Parathyroid adenoma (tissue), 2 donors: ENCODE measurements at regions not wholly inside any gene's neighbourhood (a gene's known extent, or its start where the extent isn't known, plus 50 kb on each side); places are given as distances from the start of the nearest gene placed in this dataset.

ENCODE experiments used
- H2AFZ ChIP-seq: fragments of 300-600 bp; sonication (generic); one replicate; pipeline ENCODE4 v1.7.0; 2017; ENCODE audit warnings: antibody characterized with exemption, mild to moderate bottlenecking
- H3K27ac ChIP-seq: fragments of 300-600 bp; sonication (generic); one replicate; pipeline ENCODE4 v1.7.0; 2017
- H3K27me3 ChIP-seq: fragments of 300-600 bp; sonication (generic); one replicate; pipeline ENCODE4 v1.7.0; 2017; ENCODE audit warnings: low read length; ENCODE audit not compliant: control insufficient read depth, insufficient read depth
- H3K36me3 ChIP-seq: fragments of 300-600 bp; sonication (generic); one replicate; pipeline ENCODE4 v1.7.0; 2017; ENCODE audit warnings: low read length; ENCODE audit not compliant: control insufficient read depth, insufficient read depth
- H3K4me1 ChIP-seq: fragments of 300-600 bp; sonication (generic); one replicate; pipeline ENCODE4 v1.7.0; 2017; ENCODE audit warnings: control low read depth
- H3K4me2 ChIP-seq: fragments of 300-600 bp; sonication (generic); one replicate; pipeline ENCODE4 v1.7.0; 2017; ENCODE audit warnings: low read length
- H3K4me3 ChIP-seq: fragments of 300-600 bp; sonication (generic); one replicate; pipeline ENCODE4 v1.7.0; 2017; ENCODE audit warnings: low read depth, low read length
- H3K79me2 ChIP-seq: fragments of 300-600 bp; sonication (generic); one replicate; pipeline ENCODE4 v1.7.0; 2017; ENCODE audit warnings: control low read depth
- H3K9ac ChIP-seq: fragments of 300-600 bp; sonication (generic); one replicate; pipeline ENCODE4 v1.7.0; 2017; ENCODE audit warnings: mild to moderate bottlenecking
- H3K9me3 ChIP-seq: fragments of 300-600 bp; sonication (generic); one replicate; pipeline ENCODE4 v1.7.0; 2017; ENCODE audit warnings: low read length; ENCODE audit not compliant: control insufficient read depth
- CTCF ChIP-seq: fragments of 300-600 bp; sonication (generic); IDR thresholded peaks from one replicate; pipeline ENCODE4 v1.7.0; 2017; ENCODE audit warnings: antibody characterized with exemption, mild to moderate bottlenecking
- donor health status: primary hyperparathyroidism.

- H3K79me2 ChIP-seq: no peaks in the 10 kb centered on the region
- H3K9ac ChIP-seq: no peak overlapping the region
- H2AFZ ChIP-seq: no peak overlapping the region
- no peak overlapping the region for H3K4me2 ChIP-seq
- no peaks in the 10 kb centered on the region for H3K36me3 ChIP-seq
- H3K27me3 ChIP-seq: no peaks in the 10 kb centered on the region
- no peaks in the 10 kb centered on the region for H3K9me3 ChIP-seq
- H3K27ac ChIP-seq: no peak overlapping the region
- peaks cover 17% of the 10 kb centered on the region for H3K4me1 ChIP-seq
- no peak overlapping the region for H3K4me3 ChIP-seq
- no peak for TF ChIP-seq CTCF
Measured at GRCh38 chr5:97553604-97554452, 370.8 kb upstream of the RIOK2 start.

GRCh38 chr5:97554977-97555643, 372.1 kb upstream of the RIOK2 start:
- TF ChIP-seq CTCF: no peak
- H3K27ac ChIP-seq: no peak overlapping the region

GRCh38 chr5:97555644-97555981, 372.6 kb upstream of the RIOK2 start:
- H3K27ac ChIP-seq: no peak overlapping the region
- H3K36me3 ChIP-seq: no peaks in the 10 kb centered on the region
- no peak overlapping the region for H3K4me2 ChIP-seq
- H3K4me3 ChIP-seq: no peak overlapping the region
- H3K9ac ChIP-seq: no peak overlapping the region
- peaks cover 17% of the 10 kb centered on the region for H3K4me1 ChIP-seq
- no peaks in the 10 kb centered on the region for H3K9me3 ChIP-seq
- H2AFZ ChIP-seq: no peak overlapping the region
- no peaks in the 10 kb centered on the region for H3K27me3 ChIP-seq
- no peak for TF ChIP-seq CTCF
- no peaks in the 10 kb centered on the region for H3K79me2 ChIP-seq

More at GRCh38 chr5:97554977-97555643, 372.1 kb upstream of the RIOK2 start:
- Histone ChIP-seq H3K36me3 (no peaks in the 10 kb centered on the region), H3K4me2 (no peak overlapping the region), H3K9ac (no peak overlapping the region), H3K4me3 (no peak overlapping the region), H3K79me2 (no peaks in the 10 kb centered on the region), H2AFZ (peak overlapping the region; percentile 54), H3K27me3 (no peaks in the 10 kb centered on the region), H3K9me3 (no peaks in the 10 kb centered on the region), H3K4me1 (peaks cover 17% of the 10 kb centered on the region)

GRCh38 chr5:97559827-97560598, 377.0 kb upstream of the RIOK2 start:
- H3K36me3 ChIP-seq: no peaks in the 10 kb centered on the region
- H3K9ac ChIP-seq: no peak overlapping the region
- no peak overlapping the region for H3K27ac ChIP-seq
- H3K4me1 ChIP-seq: no peaks in the 10 kb centered on the region
- H3K4me3 ChIP-seq: no peak overlapping the region
- H3K27me3 ChIP-seq: no peaks in the 10 kb centered on the region
- no peaks in the 10 kb centered on the region for H3K79me2 ChIP-seq
- H3K4me2 ChIP-seq: no peak overlapping the region
- H2AFZ ChIP-seq: no peak overlapping the region
- H3K9me3 ChIP-seq: no peaks in the 10 kb centered on the region
- no peak for TF ChIP-seq CTCF
